Activated B cell treated with CpG ODN at 0.5 μM for 24 hours (primary cell): ENCODE measurements at regions not wholly inside any gene's neighbourhood (a gene's known extent, or its start where the extent isn't known, plus 50 kb on each side); places are given as distances from the start of the nearest gene placed in this dataset.

ENCODE experiments used
- ATAC-seq: fragments of 200-7000 bp; cut with Tn5 transposase; one replicate; pipeline ENCODE4 v1.10.0; 2021; ENCODE audit warnings: low read depth, mild to moderate bottlenecking, moderate library complexity
- CTCF ChIA-PET: fragments of 350-600 bp; sonication (Branson Sonifier 250); formaldehyde crosslinking; loops from one replicate; lab custom pipeline; 2021; ENCODE audit warnings: antibody characterized with exemption; lab: Charles Lee
- POLR2A ChIA-PET: fragments of 350-600 bp; sonication (Branson Sonifier 250); formaldehyde crosslinking; loops from one replicate; lab custom pipeline; 2021; ENCODE audit warnings: antibody characterized with exemption; lab: Charles Lee
- DNase-seq: peaks from one replicate; pipeline ENCODE4 v3.0.0; 2022
- H3K27ac Mint-ChIP-seq: one replicate; pipeline ENCODE4 v1.8.0; 2020; ENCODE audit warnings: mixed read lengths
- H3K27me3 Mint-ChIP-seq: one replicate; pipeline ENCODE4 v1.8.0; 2021; ENCODE audit warnings: mixed read lengths
- H3K36me3 Mint-ChIP-seq: one replicate; pipeline ENCODE4 v1.8.0; 2021; ENCODE audit warnings: low read depth, mixed read lengths
- H3K4me1 Mint-ChIP-seq: one replicate; pipeline ENCODE4 v1.8.0; 2021; ENCODE audit warnings: mixed read lengths
- H3K4me3 Mint-ChIP-seq: one replicate; pipeline ENCODE4 v1.8.0; 2020; ENCODE audit warnings: mild to moderate bottlenecking, mixed read lengths
- H3K9me3 Mint-ChIP-seq: one replicate; pipeline ENCODE4 v1.8.0; 2020; ENCODE audit warnings: mixed read lengths
- intact Hi-C: fragments of 100-400 bp; cut with micrococcal nuclease; formaldehyde crosslinking; loops from one replicate; pipeline ENCODE4 v1.15.1; 2024
- TF ChIP-seq, protein P1 (sequence below): fragments of 200-600 bp; IDR thresholded peaks from one replicate; pipeline ENCODE4 v1.8.0; 2022; ENCODE audit warnings: antibody characterized with exemption, mild to moderate bottlenecking

DNA sequence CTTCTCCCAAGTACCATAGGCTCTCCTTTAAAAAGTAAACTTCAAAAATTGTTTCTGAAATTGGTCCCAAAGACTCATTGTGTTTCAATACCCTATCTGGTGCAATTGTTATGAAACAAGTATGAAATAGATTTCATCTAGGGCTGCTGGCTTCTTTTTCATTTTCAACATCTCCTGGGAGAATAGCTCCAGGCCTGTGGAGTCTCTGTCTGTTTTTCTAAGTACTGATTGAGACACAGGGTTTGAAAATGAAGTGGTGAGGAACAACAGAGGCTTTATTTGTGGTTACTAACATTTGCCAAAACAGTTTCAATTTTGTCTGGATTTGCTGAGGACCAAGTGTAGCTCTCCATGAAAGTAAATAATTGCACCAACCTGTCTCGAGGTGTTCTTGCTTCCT lies 315.9 kb upstream of the LRATD1 start:
- H3K4me3 Mint-ChIP-seq, result no peak overlapping the region
- POLR2A ChIA-PET, result no interaction called here
- H3K9me3 Mint-ChIP-seq, result no peaks in the 10 kb centered on the region
- intact Hi-C loops, result no loop called here
- ATAC-seq (no peak), DNase-seq (no peak)
- CTCF ChIA-PET, result no interaction called here
- TF ChIP-seq, protein P1, sequence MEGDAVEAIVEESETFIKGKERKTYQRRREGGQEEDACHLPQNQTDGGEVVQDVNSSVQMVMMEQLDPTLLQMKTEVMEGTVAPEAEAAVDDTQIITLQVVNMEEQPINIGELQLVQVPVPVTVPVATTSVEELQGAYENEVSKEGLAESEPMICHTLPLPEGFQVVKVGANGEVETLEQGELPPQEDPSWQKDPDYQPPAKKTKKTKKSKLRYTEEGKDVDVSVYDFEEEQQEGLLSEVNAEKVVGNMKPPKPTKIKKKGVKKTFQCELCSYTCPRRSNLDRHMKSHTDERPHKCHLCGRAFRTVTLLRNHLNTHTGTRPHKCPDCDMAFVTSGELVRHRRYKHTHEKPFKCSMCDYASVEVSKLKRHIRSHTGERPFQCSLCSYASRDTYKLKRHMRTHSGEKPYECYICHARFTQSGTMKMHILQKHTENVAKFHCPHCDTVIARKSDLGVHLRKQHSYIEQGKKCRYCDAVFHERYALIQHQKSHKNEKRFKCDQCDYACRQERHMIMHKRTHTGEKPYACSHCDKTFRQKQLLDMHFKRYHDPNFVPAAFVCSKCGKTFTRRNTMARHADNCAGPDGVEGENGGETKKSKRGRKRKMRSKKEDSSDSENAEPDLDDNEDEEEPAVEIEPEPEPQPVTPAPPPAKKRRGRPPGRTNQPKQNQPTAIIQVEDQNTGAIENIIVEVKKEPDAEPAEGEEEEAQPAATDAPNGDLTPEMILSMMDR, result no peak
- no peaks in the 10 kb centered on the region for H3K36me3 Mint-ChIP-seq
- H3K4me1 Mint-ChIP-seq, result no peaks in the 10 kb centered on the region
- H3K27ac Mint-ChIP-seq, result no peak overlapping the region
- no peaks in the 10 kb centered on the region for H3K27me3 Mint-ChIP-seq

DNA sequence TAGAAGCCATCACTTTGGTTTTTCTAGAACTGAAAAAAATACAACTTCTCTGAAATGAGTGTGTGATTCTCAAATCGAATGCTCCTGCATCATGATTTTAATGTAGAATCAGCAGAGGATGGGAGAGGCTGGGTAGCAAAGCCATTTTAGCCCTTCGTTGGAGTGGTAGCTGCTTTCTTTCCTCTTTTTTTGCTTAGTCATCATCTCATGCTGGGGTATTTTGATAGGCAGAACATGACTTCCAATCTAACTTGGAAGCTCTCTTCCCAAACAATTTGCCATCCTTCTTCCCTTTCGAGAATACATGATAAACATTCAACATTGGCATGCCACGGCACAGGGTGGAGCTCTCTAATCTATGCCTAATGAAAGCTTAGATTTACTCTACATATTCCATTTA lies 311.2 kb upstream of the LRATD1 start:
- H3K9me3 Mint-ChIP-seq, result no peaks in the 10 kb centered on the region
- ChIA-PET POLR2A (no interaction called here), CTCF (no interaction called here)
- no peak overlapping the region for H3K27ac Mint-ChIP-seq
- DNase-seq (no peak), ATAC-seq (no peak)
- intact Hi-C loops, result no loop called here
- no peaks in the 10 kb centered on the region for H3K36me3 Mint-ChIP-seq
- H3K27me3 Mint-ChIP-seq, result no peaks in the 10 kb centered on the region
- H3K4me3 Mint-ChIP-seq, result no peak overlapping the region
- TF ChIP-seq, protein P1, result no peak
- H3K4me1 Mint-ChIP-seq, result no peaks in the 10 kb centered on the region

DNA sequence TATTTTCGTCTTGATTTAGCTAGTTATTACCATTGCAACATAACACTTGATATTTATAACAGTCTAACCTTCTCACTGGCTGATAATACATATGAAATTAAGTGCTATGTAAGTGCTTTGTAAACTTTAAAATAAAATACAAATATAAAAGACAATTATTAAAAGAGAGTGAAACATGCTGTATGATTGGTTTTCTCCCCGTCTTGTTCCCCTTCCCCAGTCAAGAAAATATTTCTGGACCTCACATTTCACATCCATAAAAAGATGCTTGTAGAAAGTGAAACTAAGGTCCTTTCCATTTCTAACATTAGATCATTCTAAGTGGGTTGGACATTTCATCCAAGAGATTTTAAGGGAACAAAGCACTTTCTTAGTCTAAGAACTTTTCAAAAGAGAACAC lies 310.2 kb upstream of the LRATD1 start:
- intact Hi-C loops, result no loop called here
- POLR2A ChIA-PET, result no interaction called here
- Mint-ChIP-seq H3K9me3 (no peaks in the 10 kb centered on the region), H3K4me3 (no peak overlapping the region), H3K36me3 (no peaks in the 10 kb centered on the region), H3K27me3 (no peaks in the 10 kb centered on the region), H3K4me1 (no peaks in the 10 kb centered on the region), H3K27ac (no peak overlapping the region)
- ATAC-seq, result no peak
- TF ChIP-seq, protein P1, result no peak
- CTCF ChIA-PET, result no interaction called here
- DNase-seq, result no peak

DNA sequence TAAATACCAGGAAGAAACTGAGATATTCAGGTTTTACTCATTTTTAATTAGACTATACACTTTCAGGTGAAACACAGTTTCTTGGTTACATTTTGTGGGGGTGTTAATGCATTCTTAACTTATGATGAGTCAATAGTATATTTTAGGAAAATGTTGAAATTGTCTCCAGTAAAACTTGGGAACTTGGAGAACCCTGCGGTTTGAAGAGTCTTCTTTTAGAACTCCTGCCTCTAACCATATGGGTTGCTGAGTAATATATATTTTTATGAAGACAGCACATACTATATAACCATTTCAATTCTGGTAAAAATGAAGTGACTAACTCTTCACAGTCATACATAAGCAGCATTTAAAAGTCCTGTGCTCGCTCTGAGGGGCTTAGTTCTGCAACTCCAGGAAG lies 308.2 kb upstream of the LRATD1 start:
- Mint-ChIP-seq H3K36me3 (no peaks in the 10 kb centered on the region), H3K4me1 (no peaks in the 10 kb centered on the region), H3K9me3 (no peaks in the 10 kb centered on the region), H3K27ac (no peak overlapping the region), H3K27me3 (no peaks in the 10 kb centered on the region), H3K4me3 (no peak overlapping the region)
- intact Hi-C loops, result no loop called here
- ChIA-PET CTCF (no interaction called here), POLR2A (no interaction called here)
- TF ChIP-seq, protein P1, result no peak
- no peak for ATAC-seq
- no peak for DNase-seq

DNA sequence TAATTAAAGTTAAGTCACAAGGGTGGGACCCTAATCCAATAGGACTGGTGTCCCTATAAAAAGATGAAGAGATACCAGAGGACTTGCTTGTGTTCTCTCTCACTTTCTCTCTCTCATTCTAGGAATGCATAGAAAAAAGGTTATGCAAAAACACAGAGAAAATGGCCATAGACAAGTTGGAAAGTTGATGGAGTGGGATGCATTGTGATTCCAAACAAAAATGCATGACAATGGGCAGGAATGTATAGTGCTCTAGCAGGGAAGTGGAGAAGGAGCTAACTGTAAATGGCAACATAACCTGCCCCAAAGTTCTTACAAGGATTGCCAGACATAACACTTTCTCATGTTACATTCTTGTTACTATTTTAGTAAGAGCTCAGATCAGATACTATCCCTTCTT lies 301.6 kb upstream of the LRATD1 start:
- Mint-ChIP-seq H3K27me3 (no peaks in the 10 kb centered on the region), H3K4me1 (no peaks in the 10 kb centered on the region), H3K9me3 (no peaks in the 10 kb centered on the region), H3K4me3 (no peak overlapping the region), H3K36me3 (no peaks in the 10 kb centered on the region), H3K27ac (no peak overlapping the region)
- DNase-seq (no peak), ATAC-seq (no peak)
- intact Hi-C loops, result no loop called here
- TF ChIP-seq, protein P1, result no peak
- ChIA-PET POLR2A (no interaction called here), CTCF (no interaction called here)
